Central memory CD8-positive, alpha-beta T cell (primary cell): ENCODE measurements at regions not wholly inside any gene's neighbourhood (a gene's known extent, or its start where the extent isn't known, plus 50 kb on each side); places are given as distances from the start of the nearest gene placed in this dataset.
A peak's percentile ranks its signal among the peaks of the same experiment; 100 is the strongest.
"Not testable (repeated sequence)": the region's sequence is repeated elsewhere in the genome, so short reads cannot be mapped to it uniquely, and the experiment has no call there.

Experiments
- ATAC-seq: fragments of 150-1000 bp; cut with Tn5 transposase; replicated peaks from 2 replicates; pipeline ENCODE4 v1.10.0; 2022; ENCODE audit warnings: mild to moderate bottlenecking, moderate FRiP score, moderate number of reproducible peaks; ENCODE audit not compliant: poor library complexity, severe bottlenecking; ENCODE audit errors: extremely low read depth
- DNase-seq, 2 donors: peaks; one replicate each; pipeline ENCODE4 v3.0.0; 2021; ENCODE audit warnings: low spot score in 2 of 2
- H3K27ac Mint-ChIP-seq: one replicate; pipeline ENCODE4 v1.8.0; 2022; ENCODE audit warnings: low read depth, mild to moderate bottlenecking, moderate library complexity, mixed read lengths
- H3K27me3 Mint-ChIP-seq: one replicate; pipeline ENCODE4 v1.8.0; 2022; ENCODE audit warnings: mixed read lengths
- H3K36me3 Mint-ChIP-seq: one replicate; pipeline ENCODE4 v1.8.0; 2022; ENCODE audit warnings: mild to moderate bottlenecking, moderate library complexity, mixed read lengths; ENCODE audit not compliant: insufficient read depth
- H3K4me1 Mint-ChIP-seq: one replicate; pipeline ENCODE4 v1.8.0; 2022; ENCODE audit warnings: mixed read lengths
- H3K4me3 Mint-ChIP-seq: one replicate; pipeline ENCODE4 v1.8.0; 2022; ENCODE audit warnings: mild to moderate bottlenecking, moderate library complexity, mixed read lengths
- H3K9me3 Mint-ChIP-seq: one replicate; pipeline ENCODE4 v1.8.0; 2022; ENCODE audit warnings: mixed read lengths

DNA sequence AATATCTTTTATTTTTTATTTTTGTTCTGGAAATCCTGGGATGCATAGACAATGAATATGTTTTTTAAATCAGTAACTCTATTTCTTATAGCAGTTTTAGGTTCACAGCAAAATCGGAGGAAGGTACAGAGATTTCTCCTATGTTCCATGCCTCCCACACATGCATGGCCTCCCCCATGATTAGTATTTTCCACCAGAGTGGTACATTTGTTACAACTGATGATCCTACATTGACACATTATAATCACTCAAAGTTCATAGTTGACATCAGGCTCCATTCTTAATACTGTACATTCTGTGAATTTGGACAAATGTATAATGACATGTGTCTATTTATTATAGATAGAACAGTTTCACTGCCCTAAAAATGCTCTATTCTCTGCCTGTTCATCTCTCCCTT lies 99.0 kb upstream of the THOC3 start:
- H3K9me3 Mint-ChIP-seq, ATAC-seq, DNase-seq, H3K36me3 Mint-ChIP-seq, H3K4me1 Mint-ChIP-seq, H3K4me3 Mint-ChIP-seq, H3K27ac Mint-ChIP-seq, H3K27me3 Mint-ChIP-seq: not testable (repeated sequence)

DNA sequence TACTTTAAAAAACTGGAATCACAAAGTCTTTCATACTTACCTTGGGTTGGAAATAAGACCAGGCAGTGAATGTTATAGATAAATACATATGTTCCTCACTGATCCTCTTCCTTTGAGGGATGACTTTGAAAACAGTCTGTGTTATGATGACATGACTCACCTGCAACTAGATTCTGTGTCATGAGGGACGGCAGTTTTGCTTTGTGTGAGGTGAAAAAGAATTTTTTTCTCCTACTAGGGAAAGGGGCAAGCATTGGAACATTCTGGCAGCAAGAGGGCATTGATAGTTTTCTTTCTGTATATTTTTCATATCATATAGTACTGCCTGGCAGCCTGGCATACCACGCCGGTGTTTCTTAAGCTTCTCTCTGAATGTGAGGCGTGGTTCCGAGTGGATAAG lies 99.8 kb upstream of the THOC3 start:
- not testable (repeated sequence) for H3K9me3 Mint-ChIP-seq, DNase-seq, H3K4me1 Mint-ChIP-seq, H3K27ac Mint-ChIP-seq, H3K27me3 Mint-ChIP-seq, H3K36me3 Mint-ChIP-seq, H3K4me3 Mint-ChIP-seq, ATAC-seq

DNA sequence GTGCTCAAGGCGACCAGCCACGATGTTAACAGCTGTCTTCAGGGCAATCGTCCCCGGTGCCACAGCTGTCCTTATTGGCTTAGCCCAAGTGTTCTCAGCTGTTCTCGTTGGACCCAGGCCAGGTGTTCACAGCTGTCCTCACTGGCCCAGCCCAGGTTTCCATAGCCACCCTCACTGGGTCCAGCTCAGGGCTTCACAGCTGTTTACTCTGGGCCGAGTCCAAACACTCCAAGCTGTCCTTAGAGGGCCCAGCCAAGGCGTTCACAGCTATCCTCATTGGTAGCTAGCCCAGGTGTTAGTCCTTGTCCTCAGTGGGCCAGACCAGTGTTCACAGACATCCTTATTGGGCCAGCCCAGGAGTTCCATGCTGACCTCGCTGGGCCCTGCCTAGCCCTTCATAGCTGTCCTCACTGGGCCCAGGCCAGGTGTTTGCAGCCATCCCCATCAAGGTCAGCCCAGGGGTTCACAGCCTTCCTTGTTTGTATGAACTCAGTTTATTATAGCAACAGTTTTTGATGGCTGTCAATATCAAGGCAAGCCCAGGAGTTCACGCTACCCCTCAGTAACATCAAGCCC lies 106.0 kb upstream of the THOC3 start:
- not testable (repeated sequence) for ATAC-seq, H3K27me3 Mint-ChIP-seq, H3K36me3 Mint-ChIP-seq, H3K9me3 Mint-ChIP-seq, H3K27ac Mint-ChIP-seq, H3K4me3 Mint-ChIP-seq, H3K4me1 Mint-ChIP-seq, DNase-seq

DNA sequence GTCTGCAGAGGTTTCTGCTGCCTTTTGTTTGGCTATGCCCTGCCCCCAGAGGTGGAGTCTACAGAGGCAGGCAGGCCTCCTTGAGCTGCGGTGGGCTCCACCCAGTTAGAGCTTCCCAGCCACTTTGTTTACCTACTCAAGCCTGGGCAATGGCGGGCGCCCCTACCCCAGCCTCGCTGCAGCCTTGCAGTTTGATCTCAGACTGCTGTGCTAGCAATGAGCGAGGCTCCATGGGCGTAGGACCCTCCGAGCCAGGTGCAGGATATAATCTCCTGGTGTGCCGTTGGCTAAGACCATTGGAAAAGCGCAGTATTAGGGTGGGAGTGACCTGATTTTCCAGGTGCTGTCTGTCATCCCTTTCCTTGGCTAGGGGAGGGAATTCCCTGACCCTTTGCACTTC lies 115.6 kb upstream of the THOC3 start:
- not testable (repeated sequence) for H3K36me3 Mint-ChIP-seq, H3K27ac Mint-ChIP-seq, H3K9me3 Mint-ChIP-seq, ATAC-seq, DNase-seq, H3K4me3 Mint-ChIP-seq, H3K4me1 Mint-ChIP-seq, H3K27me3 Mint-ChIP-seq

DNA sequence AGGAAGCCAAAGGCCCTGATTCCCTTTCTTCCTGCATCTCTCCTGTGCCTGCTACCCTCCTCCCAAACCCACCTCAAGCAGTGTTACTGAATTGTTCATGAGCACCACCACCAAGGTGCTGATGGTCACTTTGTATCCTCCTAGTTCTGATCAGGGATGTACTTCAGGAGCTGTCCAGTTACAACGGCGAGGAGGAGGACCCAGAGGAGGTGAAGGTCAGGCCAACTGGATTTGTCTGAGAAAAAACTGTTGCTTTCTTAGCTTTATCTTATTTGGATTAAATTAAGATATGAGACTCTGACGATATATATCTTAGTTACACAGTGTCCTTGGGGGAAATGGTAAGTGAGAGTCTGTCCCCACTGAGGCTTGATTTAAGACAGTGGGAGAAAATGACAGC lies 135.0 kb upstream of the THOC3 start:
- not testable (repeated sequence) for H3K27ac Mint-ChIP-seq, H3K27me3 Mint-ChIP-seq, DNase-seq, ATAC-seq, H3K4me3 Mint-ChIP-seq, H3K36me3 Mint-ChIP-seq, H3K4me1 Mint-ChIP-seq, H3K9me3 Mint-ChIP-seq

DNA sequence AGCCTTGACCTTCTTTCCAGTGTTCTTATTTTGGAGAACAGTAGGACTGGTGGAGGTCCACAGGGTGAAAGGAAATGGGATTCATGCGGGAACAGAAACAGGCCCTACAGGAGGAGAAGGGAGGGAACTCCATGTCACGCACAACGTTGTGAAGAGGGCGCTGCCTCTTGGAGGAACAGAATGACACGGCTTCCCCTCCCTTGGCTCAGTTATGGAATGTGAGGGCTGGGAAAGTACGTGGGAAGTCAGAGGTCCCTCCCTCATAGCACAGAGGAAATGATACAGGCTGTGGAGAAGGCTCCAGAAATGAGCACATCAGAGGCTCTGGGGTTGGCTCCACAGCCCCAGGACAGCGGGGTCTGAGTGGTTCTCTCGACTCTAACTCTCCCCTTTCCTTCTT lies 125.3 kb upstream of the SIMC1 start:
- H3K4me1 Mint-ChIP-seq, DNase-seq, H3K4me3 Mint-ChIP-seq, H3K36me3 Mint-ChIP-seq, H3K9me3 Mint-ChIP-seq, H3K27ac Mint-ChIP-seq, ATAC-seq, H3K27me3 Mint-ChIP-seq: not testable (repeated sequence)

DNA sequence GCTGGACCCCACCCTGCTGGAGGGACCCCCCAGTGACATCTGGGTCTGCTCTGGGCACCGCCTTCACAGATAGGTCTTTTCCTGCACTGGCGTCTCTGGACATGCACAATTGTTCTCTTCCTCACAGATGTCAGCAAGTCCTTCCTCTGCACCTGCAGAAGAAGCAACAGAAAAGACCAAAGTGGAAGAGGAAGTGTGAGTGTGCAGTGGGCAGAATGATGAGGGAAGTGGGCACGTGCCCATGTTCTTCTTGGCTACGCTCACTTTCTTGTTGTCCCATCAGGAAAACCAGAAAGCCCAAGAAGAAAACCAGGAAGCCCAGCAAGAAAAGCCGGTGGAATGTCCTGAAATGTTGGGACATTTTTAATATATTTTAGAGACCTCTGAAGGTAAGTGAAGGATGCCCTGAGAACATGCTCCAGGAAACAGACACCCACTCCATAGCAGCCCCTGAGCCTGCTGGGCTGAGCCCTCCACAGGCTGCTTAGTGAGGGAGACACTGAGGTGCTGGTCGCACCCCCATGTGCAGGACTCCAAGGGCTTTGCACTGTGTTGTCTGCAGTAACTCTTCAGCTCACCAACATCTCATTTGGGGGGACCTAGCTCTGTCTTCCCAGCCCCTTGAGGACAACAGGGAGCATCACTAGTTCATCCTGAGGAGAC lies 124.4 kb upstream of the SIMC1 start:
- not testable (repeated sequence) for H3K4me1 Mint-ChIP-seq, H3K27me3 Mint-ChIP-seq, DNase-seq, H3K4me3 Mint-ChIP-seq, H3K36me3 Mint-ChIP-seq, ATAC-seq, H3K9me3 Mint-ChIP-seq, H3K27ac Mint-ChIP-seq

DNA sequence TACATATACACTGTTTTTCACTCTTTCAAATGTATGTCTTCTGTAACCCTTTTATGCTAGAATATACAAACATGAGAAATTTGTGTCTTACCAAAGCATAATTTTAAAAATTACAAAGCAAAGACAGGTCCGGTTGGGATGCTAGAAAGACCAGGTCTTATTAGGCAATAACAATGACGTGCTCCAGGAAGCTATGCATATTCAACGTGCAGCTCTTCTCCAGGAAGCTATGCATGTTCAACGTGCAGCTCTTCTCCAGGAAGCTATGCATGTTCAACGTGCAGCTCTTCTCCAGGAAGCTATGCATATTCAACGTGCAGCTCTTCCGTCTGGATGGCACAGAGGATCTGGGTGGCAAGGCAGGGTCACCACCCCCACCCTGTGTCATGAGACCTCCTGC lies 123.4 kb upstream of the SIMC1 start:
- not testable (repeated sequence) for ATAC-seq, H3K9me3 Mint-ChIP-seq, H3K27ac Mint-ChIP-seq, H3K36me3 Mint-ChIP-seq, H3K4me1 Mint-ChIP-seq, H3K4me3 Mint-ChIP-seq, DNase-seq, H3K27me3 Mint-ChIP-seq

DNA sequence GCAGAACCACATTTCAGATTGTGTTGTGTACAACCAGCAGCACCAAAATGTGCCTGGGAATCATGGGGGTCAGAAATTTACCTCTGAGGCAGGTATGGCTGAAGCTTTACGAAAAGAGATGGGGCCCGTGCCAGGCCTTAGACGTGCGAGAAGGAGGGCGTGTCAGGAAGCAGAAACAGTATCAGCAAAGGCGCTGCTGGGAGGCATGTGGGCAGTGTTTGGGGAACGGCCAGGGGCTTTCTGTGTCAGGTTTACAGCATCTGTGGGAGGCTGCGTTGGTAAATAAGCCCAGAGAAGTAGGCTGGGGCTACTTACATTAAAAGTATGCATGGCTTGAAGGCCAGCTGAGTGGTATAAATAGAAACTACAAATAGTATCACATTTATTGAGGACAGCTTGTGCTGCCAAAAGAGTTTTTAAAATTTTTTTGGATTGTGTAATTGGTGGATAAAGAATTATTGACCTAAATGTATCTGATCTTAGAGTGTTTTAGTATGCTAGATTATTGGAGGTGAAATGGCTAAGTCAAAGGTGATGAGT lies 120.5 kb upstream of the SIMC1 start:
- H3K9me3 Mint-ChIP-seq, DNase-seq, H3K4me3 Mint-ChIP-seq, H3K4me1 Mint-ChIP-seq, ATAC-seq, H3K27ac Mint-ChIP-seq, H3K36me3 Mint-ChIP-seq, H3K27me3 Mint-ChIP-seq: not testable (repeated sequence)

DNA sequence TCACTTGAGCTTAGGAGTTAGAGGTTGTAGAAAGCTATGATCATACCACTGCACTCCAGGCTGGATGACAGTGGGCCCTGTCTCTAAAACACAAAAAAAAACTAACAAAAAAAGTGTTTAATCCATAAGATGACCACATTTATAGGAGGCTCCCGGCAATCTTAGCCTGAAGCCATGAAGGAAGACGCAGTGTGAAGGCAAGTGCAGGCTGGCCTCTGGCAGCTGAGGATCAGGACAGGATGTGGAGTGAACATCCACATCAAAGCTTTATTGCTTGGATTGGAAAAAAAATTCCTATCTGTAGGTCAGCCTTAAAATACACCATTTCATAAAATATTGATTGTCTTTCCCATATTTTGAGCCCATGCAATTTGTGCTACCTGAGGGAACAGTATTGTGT lies 115.9 kb upstream of the SIMC1 start:
- not testable (repeated sequence) for H3K9me3 Mint-ChIP-seq, H3K27me3 Mint-ChIP-seq, H3K4me3 Mint-ChIP-seq, H3K27ac Mint-ChIP-seq, DNase-seq, H3K36me3 Mint-ChIP-seq, ATAC-seq, H3K4me1 Mint-ChIP-seq

DNA sequence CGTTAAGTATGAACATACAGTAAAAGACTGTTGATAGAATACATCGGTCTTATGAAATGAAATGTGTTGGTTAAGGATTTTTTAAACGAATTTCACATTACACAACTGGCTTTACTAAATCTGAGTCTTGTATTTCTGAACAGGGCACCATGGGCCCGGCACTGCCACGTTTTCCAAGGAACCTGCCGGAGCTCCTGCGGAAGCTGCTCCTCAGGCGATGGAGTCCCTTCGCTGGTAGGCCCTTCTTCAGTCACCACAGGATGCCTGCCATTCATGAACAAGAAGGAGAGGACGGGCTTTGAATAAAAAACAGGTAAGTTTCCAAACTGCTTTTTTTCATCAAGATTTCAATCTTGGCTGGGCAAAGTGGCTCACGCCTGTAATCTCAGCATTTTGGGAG lies 114.1 kb upstream of the SIMC1 start:
- H3K9me3 Mint-ChIP-seq, H3K27ac Mint-ChIP-seq, H3K4me1 Mint-ChIP-seq, ATAC-seq, H3K4me3 Mint-ChIP-seq, H3K36me3 Mint-ChIP-seq, H3K27me3 Mint-ChIP-seq, DNase-seq: not testable (repeated sequence)

DNA sequence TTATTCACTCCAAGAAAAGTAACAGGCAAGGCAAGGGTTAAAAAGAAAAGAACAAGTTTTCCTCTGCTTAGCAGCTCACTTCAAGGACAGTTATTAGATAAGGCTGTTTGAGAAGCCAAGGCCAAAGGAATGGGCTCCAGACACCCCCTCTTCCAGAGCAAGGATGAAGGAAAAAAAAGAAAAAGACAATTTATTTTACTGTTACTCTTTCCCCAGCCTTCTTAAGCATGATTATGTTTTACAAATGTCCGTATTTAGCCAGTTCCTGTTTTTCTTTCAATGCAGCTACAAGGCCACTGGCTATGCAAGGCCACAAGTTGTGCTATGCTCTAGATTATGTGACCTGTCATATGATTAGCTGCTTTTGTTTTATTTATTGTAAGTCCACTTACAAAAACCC lies 106.5 kb upstream of the SIMC1 start:
- DNase-seq (no peak), ATAC-seq (no peak)
- H3K9me3 Mint-ChIP-seq: no peaks in the 10 kb centered on the region
- no peaks in the 10 kb centered on the region for H3K36me3 Mint-ChIP-seq
- H3K27me3 Mint-ChIP-seq: peaks cover 55% of the 10 kb centered on the region
- no peak overlapping the region for H3K4me3 Mint-ChIP-seq
- H3K27ac Mint-ChIP-seq: no peak overlapping the region
- H3K4me1 Mint-ChIP-seq: peaks cover 17% of the 10 kb centered on the region

DNA sequence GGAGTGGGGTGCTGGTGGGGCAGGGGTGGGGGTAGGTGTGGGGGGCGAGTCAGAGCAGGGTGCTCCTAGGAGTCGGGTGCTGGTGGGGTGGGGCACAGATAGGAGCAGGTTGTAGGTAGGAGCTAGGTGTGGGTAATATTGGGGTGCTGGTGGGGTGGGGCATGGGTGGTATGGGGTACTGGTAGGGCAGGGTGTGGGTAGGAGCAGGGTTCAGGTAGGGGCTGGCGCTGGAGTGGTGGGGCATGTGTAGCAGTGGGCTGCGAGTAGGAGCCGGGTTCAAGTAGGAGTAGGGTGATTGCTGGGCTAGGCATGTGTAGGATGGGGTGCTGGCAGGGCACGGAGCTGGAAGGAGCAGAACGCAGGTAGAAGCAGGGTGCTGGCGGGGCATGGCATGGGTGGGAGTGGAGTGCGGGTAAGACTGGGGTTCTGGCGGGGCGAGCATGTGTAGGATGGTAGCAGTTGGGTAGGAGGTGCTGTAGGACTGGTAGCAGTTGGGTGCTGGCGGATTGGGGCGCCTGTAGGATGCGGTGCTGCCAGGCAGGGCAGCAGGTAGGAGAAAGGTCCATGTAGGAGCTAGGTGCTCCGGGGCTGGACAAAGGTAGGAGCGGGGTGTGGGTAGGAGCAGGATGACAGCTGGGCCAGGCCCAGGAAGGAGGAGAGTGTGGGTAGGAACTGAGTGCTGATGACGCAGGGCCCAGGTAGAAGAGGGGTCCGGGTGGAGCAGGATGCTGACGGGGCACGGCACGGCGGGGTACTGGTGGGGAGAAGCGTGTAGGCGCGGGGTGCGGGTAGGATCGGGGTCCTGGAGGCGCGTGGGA lies 105.5 kb upstream of the SIMC1 start:
- ATAC-seq: no peak
- Mint-ChIP-seq H3K9me3 (no peaks in the 10 kb centered on the region), H3K27me3 (peaks cover 63% of the 10 kb centered on the region), H3K4me1 (peaks cover 17% of the 10 kb centered on the region), H3K27ac (no peak overlapping the region), H3K4me3 (peak overlapping the region; percentile 57), H3K36me3 (no peaks in the 10 kb centered on the region)
- no peak for DNase-seq
